Activated CD8-positive, alpha-beta memory T cell treated with anti-CD3 and anti-CD28 coated beads for 4 hours (primary cell): ENCODE measurements at regions not wholly inside any gene's neighbourhood (a gene's known extent, or its start where the extent isn't known, plus 50 kb on each side); places are given as distances from the start of the nearest gene placed in this dataset.

Experiments used
- DNase-seq, 2 donors: peaks; one replicate each; pipeline ENCODE4 v3.0.0-alpha.2; 2020; ENCODE audit warnings: low read depth in 2 of 2

GRCh38 chr2:16818203-16818556, 152.5 kb upstream of the CYRIA start:
- DNase-seq, result no peak

- no peak for DNase-seq
Observed at GRCh38 chr2:16817305-16818202, 151.9 kb upstream of the CYRIA start.

- no peak for DNase-seq
Observed at GRCh38 chr2:16816522-16816921, 150.9 kb upstream of the CYRIA start.

- DNase-seq, result no peak
Observed at GRCh38 chr2:16816016-16816415, 150.4 kb upstream of the CYRIA start.

GRCh38 chr2:16813593-16813992, 148.0 kb upstream of the CYRIA start:
- DNase-seq, result no peak

GRCh38 chr2:16798472-16798871, 132.8 kb upstream of the CYRIA start:
- DNase-seq, result no peak

GRCh38 chr2:16791496-16791895, 125.9 kb upstream of the CYRIA start:
- DNase-seq, result no peak

GRCh38 chr2:16785149-16785548, 119.5 kb upstream of the CYRIA start:
- no peak for DNase-seq

GRCh38 chr2:16784652-16785051, 119.0 kb upstream of the CYRIA start:
- DNase-seq, result no peak

- DNase-seq, result no peak
Observed at GRCh38 chr2:16777123-16777870, 111.7 kb upstream of the CYRIA start.

GRCh38 chr2:16775899-16776231, 110.2 kb upstream of the CYRIA start:
- no peak for DNase-seq

GRCh38 chr2:16774980-16775898, 109.6 kb upstream of the CYRIA start:
- no peak for DNase-seq

- DNase-seq, result no peak
Observed at GRCh38 chr2:16774091-16774490, 108.5 kb upstream of the CYRIA start.

GRCh38 chr2:16773080-16773713, 107.6 kb upstream of the CYRIA start:
- no peak for DNase-seq

GRCh38 chr2:16767789-16768476, 102.3 kb upstream of the CYRIA start:
- no peak for DNase-seq

GRCh38 chr2:16765356-16765755, 99.7 kb upstream of the CYRIA start:
- DNase-seq, result no peak

- no peak for DNase-seq
Observed at GRCh38 chr2:16764487-16764886, 98.9 kb upstream of the CYRIA start.

GRCh38 chr2:16763493-16763899, 97.9 kb upstream of the CYRIA start:
- DNase-seq, result no peak

- DNase-seq, result no peak
Observed at GRCh38 chr2:16763056-16763455, 97.4 kb upstream of the CYRIA start.

- no peak for DNase-seq
Observed at GRCh38 chr2:16760426-16760825, 94.8 kb upstream of the CYRIA start.
